GM13977 (cell line): ENCODE measurements at regions not wholly inside any gene's neighbourhood (a gene's known extent, or its start where the extent isn't known, plus 50 kb on each side); places are given as distances from the start of the nearest gene placed in this dataset.

Source experiments
- DNase-seq: peaks from one replicate; pipeline ENCODE4 v3.0.0; 2012; ENCODE audit warnings: low spot score
- in situ Hi-C: fragments of 300-500 bp; cut with MboI; formaldehyde crosslinking; loops from one replicate; pipeline ENCODE4 v1.12.0; 2022; ENCODE audit warnings: low sequenced_read_pairs, low pct_unique_long_range_greater_than_20kb, mixed read lengths, inconsistent platforms; ENCODE audit not compliant: unreplicated experiment
- TF ChIP-seq, protein P1 (sequence below): IDR thresholded peaks from 2 replicates; pipeline ENCODE4 v1.5.1; 2012; ENCODE audit warnings: mild to moderate bottlenecking, control low read depth; ENCODE audit not compliant: insufficient read depth; ENCODE audit errors: extremely low read depth, missing control alignments

GRCh38 chr2:7609974-7610373 is 692.8 kb downstream of the RNF144A start:
- in situ Hi-C loops = no loop called here
- no peak for DNase-seq
- TF ChIP-seq, protein P1, sequence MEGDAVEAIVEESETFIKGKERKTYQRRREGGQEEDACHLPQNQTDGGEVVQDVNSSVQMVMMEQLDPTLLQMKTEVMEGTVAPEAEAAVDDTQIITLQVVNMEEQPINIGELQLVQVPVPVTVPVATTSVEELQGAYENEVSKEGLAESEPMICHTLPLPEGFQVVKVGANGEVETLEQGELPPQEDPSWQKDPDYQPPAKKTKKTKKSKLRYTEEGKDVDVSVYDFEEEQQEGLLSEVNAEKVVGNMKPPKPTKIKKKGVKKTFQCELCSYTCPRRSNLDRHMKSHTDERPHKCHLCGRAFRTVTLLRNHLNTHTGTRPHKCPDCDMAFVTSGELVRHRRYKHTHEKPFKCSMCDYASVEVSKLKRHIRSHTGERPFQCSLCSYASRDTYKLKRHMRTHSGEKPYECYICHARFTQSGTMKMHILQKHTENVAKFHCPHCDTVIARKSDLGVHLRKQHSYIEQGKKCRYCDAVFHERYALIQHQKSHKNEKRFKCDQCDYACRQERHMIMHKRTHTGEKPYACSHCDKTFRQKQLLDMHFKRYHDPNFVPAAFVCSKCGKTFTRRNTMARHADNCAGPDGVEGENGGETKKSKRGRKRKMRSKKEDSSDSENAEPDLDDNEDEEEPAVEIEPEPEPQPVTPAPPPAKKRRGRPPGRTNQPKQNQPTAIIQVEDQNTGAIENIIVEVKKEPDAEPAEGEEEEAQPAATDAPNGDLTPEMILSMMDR = no peak

- TF ChIP-seq, protein P1 = no peak
- in situ Hi-C loops = no loop called here
- no peak for DNase-seq
Measured at GRCh38 chr2:7611750-7612149, 694.5 kb downstream of the RNF144A start.

GRCh38 chr2:7612969-7613368 is 695.8 kb downstream of the RNF144A start:
- in situ Hi-C loops = no loop called here
- DNase-seq = no peak
- TF ChIP-seq, protein P1 = no peak

DNA sequence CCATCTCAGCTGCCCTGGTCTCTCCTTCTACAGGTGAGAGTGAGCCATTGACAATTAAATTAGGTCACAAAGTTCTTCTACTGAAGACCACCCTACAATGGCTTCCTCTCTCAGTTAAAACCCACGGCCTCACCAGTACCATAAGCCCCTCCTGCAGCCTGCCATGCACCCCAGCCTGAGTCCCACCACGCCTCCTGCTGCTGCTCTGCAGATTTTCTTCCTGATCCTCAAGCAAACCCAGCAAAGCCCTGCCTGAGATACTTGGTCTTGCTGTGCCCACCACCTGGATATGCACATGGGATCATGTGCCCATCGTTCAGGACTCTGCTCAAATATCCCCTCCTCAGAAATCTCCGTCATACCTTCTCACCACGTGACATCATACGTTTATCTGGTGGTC is 696.6 kb downstream of the RNF144A start:
- in situ Hi-C loops = no loop called here
- no peak for DNase-seq
- TF ChIP-seq, protein P1 = no peak

DNA sequence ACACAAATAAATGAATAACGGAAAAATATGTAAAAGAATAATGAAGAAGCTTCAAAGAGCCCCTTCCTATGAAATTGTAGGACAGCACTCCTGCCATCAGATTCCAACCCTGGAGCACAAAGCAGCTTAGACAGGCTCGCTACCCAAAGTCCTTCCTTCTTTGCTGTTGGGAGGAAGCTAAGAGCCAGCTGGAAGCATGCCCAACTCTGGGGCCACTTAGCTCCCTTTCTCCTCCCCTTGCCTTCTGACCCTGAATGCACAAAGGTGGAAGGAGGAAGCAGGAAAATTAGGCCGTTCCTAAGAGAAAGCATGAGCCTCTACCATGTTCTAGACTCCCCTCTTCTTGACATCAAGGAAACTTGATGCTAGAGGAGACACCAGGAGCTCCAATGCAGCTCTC is 700.8 kb downstream of the RNF144A start:
- TF ChIP-seq, protein P1 = no peak
- in situ Hi-C loops = no loop called here

DNA sequence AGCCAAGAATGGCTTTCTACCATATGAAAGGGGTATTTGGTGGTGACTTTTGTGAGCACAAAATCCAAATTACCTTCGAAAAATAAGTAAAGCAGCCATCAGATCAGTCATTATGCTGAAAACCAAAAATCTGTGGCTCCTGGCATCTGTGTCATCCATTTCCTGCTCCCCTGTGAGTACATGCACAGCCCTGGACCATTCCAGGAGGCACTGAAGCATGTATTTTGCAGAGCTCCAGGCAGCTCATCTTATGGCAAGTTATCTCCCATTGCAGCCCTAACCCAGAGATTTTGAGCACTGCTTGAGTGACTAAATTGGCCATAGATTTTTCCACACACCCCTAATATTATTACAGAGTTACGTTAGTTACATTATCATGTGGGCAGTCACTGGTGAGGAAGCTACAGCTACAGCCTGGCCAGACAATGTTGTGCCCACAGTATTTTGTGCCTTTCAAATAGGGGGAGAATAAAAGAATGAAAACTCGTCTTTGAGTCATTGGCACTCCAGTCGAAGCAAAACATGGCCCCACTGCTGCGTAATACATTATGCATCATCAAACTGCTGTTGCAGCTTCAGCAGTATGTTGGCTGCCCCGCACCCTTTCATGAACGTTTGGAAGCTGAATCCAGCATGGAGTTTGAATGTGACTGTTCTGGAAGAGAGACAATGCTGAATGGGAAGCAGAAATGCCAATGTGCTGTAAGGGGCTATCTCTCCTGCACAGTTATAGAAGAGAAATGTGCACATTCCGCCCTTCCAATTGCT is 702.2 kb downstream of the RNF144A start:
- no peak for DNase-seq
- TF ChIP-seq, protein P1 = no peak
- in situ Hi-C loops = no loop called here

More for the DNA sequence above, 700.8 kb downstream of the RNF144A start:
- no peak for DNase-seq
